HG03095 (cell line): ENCODE measurements at regions not wholly inside any gene's neighbourhood (a gene's known extent, or its start where the extent isn't known, plus 50 kb on each side); places are given as distances from the start of the nearest gene placed in this dataset.

Experiments
- ATAC-seq: cut with Tn5 transposase; IDR thresholded peaks from one replicate; pipeline ENCODE4 v1.9.1; 2021; ENCODE audit warnings: moderate library complexity; ENCODE audit not compliant: unreplicated experiment

GRCh38 chr12:107565551-107565950, 120.0 kb upstream of the PWP1 start:
- ATAC-seq = no peak

- no peak for ATAC-seq
Measured at GRCh38 chr12:107567876-107568619, 117.6 kb upstream of the PWP1 start.

- ATAC-seq = no peak
Measured at GRCh38 chr12:107568718-107569117, 116.9 kb upstream of the PWP1 start.

- ATAC-seq = no peak
Measured at GRCh38 chr12:107570721-107571120, 114.9 kb upstream of the PWP1 start.

GRCh38 chr12:107571492-107571891, 114.1 kb upstream of the PWP1 start:
- no peak for ATAC-seq

GRCh38 chr12:107574691-107575090, 110.9 kb upstream of the PWP1 start:
- ATAC-seq = no peak

- ATAC-seq = no peak
Measured at GRCh38 chr12:107580750-107581618, 104.6 kb upstream of the PWP1 start.

- no peak for ATAC-seq
Measured at GRCh38 chr12:107581619-107582015, 104.0 kb upstream of the PWP1 start.

GRCh38 chr12:107583551-107583950, 102.0 kb upstream of the PWP1 start:
- no peak for ATAC-seq

GRCh38 chr12:107584563-107584962, 101.0 kb upstream of the PWP1 start:
- no peak for ATAC-seq

GRCh38 chr12:107586256-107586970, 99.2 kb upstream of the PWP1 start:
- no peak for ATAC-seq

- no peak for ATAC-seq
Measured at GRCh38 chr12:107590413-107590812, 95.2 kb upstream of the PWP1 start.

- ATAC-seq = no peak
Measured at GRCh38 chr12:107590814-107591375, 94.7 kb upstream of the PWP1 start.

- ATAC-seq = no peak
Measured at GRCh38 chr12:107593713-107594381, 91.8 kb upstream of the PWP1 start.

- ATAC-seq = no peak
Measured at GRCh38 chr12:107594995-107595394, 90.6 kb upstream of the PWP1 start.

GRCh38 chr12:107597695-107598410, 87.7 kb upstream of the PWP1 start:
- no peak for ATAC-seq

- ATAC-seq = no peak
Measured at GRCh38 chr12:107598906-107599305, 86.7 kb upstream of the PWP1 start.

GRCh38 chr12:107600581-107601144, 84.9 kb upstream of the PWP1 start:
- no peak for ATAC-seq

GRCh38 chr12:107602446-107602845, 83.2 kb upstream of the PWP1 start:
- ATAC-seq = no peak

GRCh38 chr12:107605293-107605692, 80.3 kb upstream of the PWP1 start:
- ATAC-seq = no peak
